Stomach (tissue), 8 donors: ENCODE measurements at regions not wholly inside any gene's neighbourhood (a gene's known extent, or its start where the extent isn't known, plus 50 kb on each side); places are given as distances from the start of the nearest gene placed in this dataset.

Experiments
- DNase-seq, 2 donors: peaks; one replicate each; pipeline versions ENCODE4 v3.0.0 to v3.0.0-alpha.2; 2013 to 2019
- H3K27ac ChIP-seq, 5 donors: fragments of 200-600 bp in 4 of 5; sonication (generic) in 4 of 5; one replicate each; pipeline ENCODE4 v1.5.1; 2013 to 2019; ENCODE audit warnings: mild to moderate bottlenecking in 1 of 5, moderate library complexity in 1 of 5
- H3K27me3 ChIP-seq, 3 donors: fragments of 200-600 bp; sonication (generic); one replicate each; pipeline ENCODE4 v1.5.1; 2017 to 2019; ENCODE audit warnings: mixed run types in 1 of 3
- H3K36me3 ChIP-seq, 4 donors: fragments of 200-600 bp; sonication (generic); 1 replicate in 3 of 4; 2 replicates in 1 of 4; pipeline ENCODE4 v1.5.1; 2016 to 2019
- H3K4me1 ChIP-seq, 4 donors: fragments of 200-600 bp; sonication (generic); one replicate each; pipeline ENCODE4 v1.5.1; 2016 to 2019
- H3K4me3 ChIP-seq, 4 donors: fragments of 200-600 bp; sonication (generic) in 3 of 4; one replicate each; pipeline ENCODE4 v1.5.1; 2016 to 2019; ENCODE audit warnings: mild to moderate bottlenecking in 1 of 4
- H3K9me3 ChIP-seq, 4 donors: fragments of 200-600 bp; sonication (generic); one replicate each; pipeline ENCODE4 v1.5.1; 2016 to 2019
- CTCF ChIP-seq, 7 experiments: fragments of 450-650 bp in 4 of 7; fragments of 200-600 bp in 3 of 7; sonication (generic) in 3 of 7; IDR thresholded peaks; one replicate each; pipeline ENCODE4 v1.5.1; 2016 to 2019; ENCODE audit warnings: antibody characterized with exemption in 7 of 7, control low read depth in 2 of 7, mild to moderate bottlenecking in 1 of 7
- EP300 ChIP-seq: sonication (generic); formaldehyde crosslinking; IDR thresholded peaks from one replicate; pipeline ENCODE4 v1.6.1; 2017; ENCODE audit warnings: antibody characterized with exemption
- POLR2A ChIP-seq, 4 donors: fragments of 450-650 bp; IDR thresholded peaks; one replicate each; pipeline ENCODE4 v1.6.1; 2016; ENCODE audit warnings: antibody characterized with exemption in 4 of 4, control low read depth in 2 of 4, mild to moderate bottlenecking in 1 of 4, moderate library complexity in 1 of 4
- POLR2AphosphoS5 ChIP-seq, 3 donors: sonication (generic); formaldehyde crosslinking; IDR thresholded peaks; one replicate each; pipeline ENCODE4 v1.6.1; 2016; ENCODE audit warnings: antibody characterized with exemption in 3 of 3
- WGBS, 5 donors: extraction: QIAGEN DNeasy Blood & Tissue Kit in 3 of 5; methylation state at CpG; one replicate each; pipeline versions ENCODE4 v1.1.5 to v1.1.7; 2013 to 2018; 5-methylcytosine and 5-hydroxymethylcytosine counted together
- intact Hi-C: fragments of 100-400 bp; cut with DNase I; formaldehyde crosslinking; loops from one replicate; pipeline ENCODE4 v1.15.1; 2023; ENCODE audit warnings: low total_unique reads
- donor health status: healthy with polysubstance abuse.
- donor health status: Bipolar disorder and iron deficiency.
- donor health status: healthy.

GRCh38 chr5:8912106-8912505, 633.8 kb downstream of the SEMA5A start:
- Histone ChIP-seq H3K9me3 (no peaks in the 10 kb centered on the region), H3K27me3 (no peaks in the 10 kb centered on the region), H3K27ac (no peak overlapping the region), H3K36me3 (no peaks in the 10 kb centered on the region), H3K4me1 (no peaks in the 10 kb centered on the region), H3K4me3 (no peak overlapping the region)
- TF ChIP-seq CTCF (IDR thresholded peaks at IDR 0.05) (no peak), EP300 (no peak)
- no peak for DNase-seq
- WGBS, 5 donors: 87 to 98% (median 95%) methylated on average over 3 of the region's 3 CpGs
- intact Hi-C loops: no loop called here

GRCh38 chr5:8913522-8913921, 632.4 kb downstream of the SEMA5A start:
- Histone ChIP-seq H3K36me3 (no peaks in the 10 kb centered on the region), H3K4me1 (no peaks in the 10 kb centered on the region), H3K27ac (no peak overlapping the region), H3K9me3 (no peaks in the 10 kb centered on the region), H3K4me3 (no peak overlapping the region), H3K27me3 (no peaks in the 10 kb centered on the region)
- intact Hi-C loops: no loop called here
- no peak for DNase-seq
- TF ChIP-seq EP300 (no peak), CTCF (IDR thresholded peaks at IDR 0.05) (no peak), POLR2AphosphoS5 (IDR thresholded peaks at IDR 0.05) (no peak), POLR2A (IDR thresholded peaks at IDR 0.05) (no peak)
- 67 to 80% (median 73%) methylated on average over 4 of the region's 4 CpGs for WGBS, 5 donors

- intact Hi-C loops: no loop called here
- Histone ChIP-seq H3K4me3 (no peak overlapping the region), H3K4me1 (no peaks in the 10 kb centered on the region), H3K9me3 (no peaks in the 10 kb centered on the region), H3K27ac (no peak overlapping the region), H3K36me3 (no peaks in the 10 kb centered on the region), H3K27me3 (no peaks in the 10 kb centered on the region)
- TF ChIP-seq POLR2AphosphoS5 (IDR thresholded peaks at IDR 0.05) (no peak), POLR2A (IDR thresholded peaks at IDR 0.05) (no peak)
- DNase-seq: peak in 1 of 2 donors; percentile 34
Observed at GRCh38 chr5:8919096-8919495, 626.8 kb downstream of the SEMA5A start.

- intact Hi-C loops: no loop called here
- no peaks in the 10 kb centered on the region for H3K27me3 ChIP-seq
- H3K36me3 ChIP-seq: no peaks in the 10 kb centered on the region
- TF ChIP-seq CTCF (IDR thresholded peaks at IDR 0.05) (no peak), POLR2A (IDR thresholded peaks at IDR 0.05) (no peak), EP300 (no peak), POLR2AphosphoS5 (IDR thresholded peaks at IDR 0.05) (no peak)
- no peaks in the 10 kb centered on the region for H3K9me3 ChIP-seq
- DNase-seq: no peak
- no peak overlapping the region for H3K27ac ChIP-seq
- 47 to 65% (median 56%) methylated on average over 1 of the region's 1 CpG for WGBS, 5 donors
- no peak overlapping the region for H3K4me3 ChIP-seq
- H3K4me1 ChIP-seq: no peaks in the 10 kb centered on the region
Observed at GRCh38 chr5:8923526-8923925, 622.3 kb downstream of the SEMA5A start.

- no peaks in the 10 kb centered on the region for H3K36me3 ChIP-seq
- H3K9me3 ChIP-seq: no peaks in the 10 kb centered on the region
- TF ChIP-seq POLR2A (IDR thresholded peaks at IDR 0.05) (no peak), POLR2AphosphoS5 (IDR thresholded peaks at IDR 0.05) (no peak), CTCF (IDR thresholded peaks at IDR 0.05) (no peak), EP300 (no peak)
- H3K27me3 ChIP-seq: no peaks in the 10 kb centered on the region
- no peak for DNase-seq
- 61 to 88% (median 79%) methylated on average over 3 of the region's 3 CpGs for WGBS, 5 donors
- H3K4me3 ChIP-seq: no peak overlapping the region
- H3K4me1 ChIP-seq: no peaks in the 10 kb centered on the region
- no peak overlapping the region for H3K27ac ChIP-seq
- intact Hi-C loops: no loop called here
Observed at GRCh38 chr5:8924054-8924793, 621.7 kb downstream of the SEMA5A start.
